ENCODE measurements at regions not wholly inside any gene's neighbourhood (a gene's known extent, or its start where the extent isn't known, plus 50 kb on each side); places are given as distances from the start of the nearest gene placed in this dataset.

DNA sequence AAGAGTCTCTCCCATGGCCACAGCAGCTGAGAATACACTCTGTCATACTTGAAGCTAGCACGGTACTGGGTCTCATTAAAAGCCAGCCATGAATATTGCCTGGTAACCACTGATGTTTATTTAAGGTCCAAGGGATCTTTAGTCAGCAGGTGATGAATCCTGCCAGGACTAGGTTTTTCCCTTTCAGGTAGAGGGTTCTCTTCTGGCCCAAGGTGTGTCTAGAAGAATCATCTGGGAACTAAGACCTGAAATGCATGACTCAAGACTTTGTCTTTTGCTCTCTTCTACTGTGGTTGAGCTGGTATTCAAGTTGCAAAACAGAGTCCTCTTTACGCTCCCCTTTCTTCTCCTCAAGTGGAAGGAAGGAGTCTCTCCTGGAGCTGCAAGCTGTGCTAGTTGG, 400.5 kb upstream of the FSIP2 start:
- intact Hi-C loops (cut with micrococcal nuclease): no loop called here
- ChIA-PET CTCF (no interaction called here), POLR2A (no interaction called here), RAD21 (ENCODE audit: low non-redundant PET in 1 of 2, low total read pairs in 2 of 2, uncharacterized antibody in 2 of 2, unreplicated experiment in 2 of 2) (no interaction called here)
- no peaks in the 10 kb centered on the region for H3K9me3 ChIP-seq (ENCODE audit: control insufficient read depth in 1 of 2, insufficient read depth in 1 of 2, low read depth in 1 of 2, low read length in 2 of 2)
- H3K27ac ChIP-seq (ENCODE audit: low read depth, low read length): no peak overlapping the region
- BruUV-seq (replicated peaks): no TSS peak
- H3K4me2 ChIP-seq (ENCODE audit: low read length): no peak overlapping the region
- DNase-seq (ENCODE audit: low read depth, low spot score) (no peak), ATAC-seq (no peak)
- H3K9ac ChIP-seq (ENCODE audit: low read length): no peak overlapping the region
- no peaks in the 10 kb centered on the region for H3K79me2 ChIP-seq (ENCODE audit: insufficient read depth, low read length)
- no peaks in the 10 kb centered on the region for H3K36me3 ChIP-seq (ENCODE audit: control insufficient read depth in 1 of 2, insufficient read depth in 2 of 2, low read length in 2 of 2)
- H3K4me3 ChIP-seq (replicated peaks in 1 of 2; ENCODE audit: low read depth in 1 of 2, low read length in 2 of 2): no peak overlapping the region
- no peak overlapping the region for H2AFZ ChIP-seq (ENCODE audit: low read depth, low read length, poor library complexity, severe bottlenecking)
- no peaks in the 10 kb centered on the region for H3K4me1 ChIP-seq (ENCODE audit: control insufficient read depth in 1 of 2, insufficient read depth in 2 of 2, low read length in 2 of 2)
- H3K9me2 ChIP-seq (ENCODE audit: insufficient read depth): no peaks in the 10 kb centered on the region
- H3K27me3 ChIP-seq (ENCODE audit: insufficient read depth, low read length): no peaks in the 10 kb centered on the region
- no peak for TF ChIP-seq ZFX (IDR thresholded peaks at IDR 0.05)
- H4K20me1 ChIP-seq (ENCODE audit: insufficient read depth): no peaks in the 10 kb centered on the region

DNA sequence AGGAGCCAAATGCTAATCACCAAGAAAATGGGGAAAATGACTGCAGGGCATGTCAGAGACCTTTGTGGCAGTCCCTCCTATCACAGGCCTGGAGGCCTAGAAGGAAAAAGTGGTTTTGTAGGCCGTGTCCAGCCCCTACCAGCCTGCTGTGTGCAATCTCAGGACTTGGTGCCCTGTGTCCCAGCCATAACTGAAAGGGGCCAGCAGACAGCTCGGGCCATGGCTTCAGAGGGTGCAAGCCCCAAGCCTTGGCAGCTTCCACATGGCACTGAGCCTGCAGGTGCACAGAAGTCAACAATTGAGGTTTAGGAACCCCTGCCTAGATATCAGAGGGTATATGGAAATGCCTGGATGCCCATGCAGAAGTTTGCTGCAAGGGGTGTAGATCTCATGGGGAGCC, 391.2 kb upstream of the FSIP2 start:
- Histone ChIP-seq H3K9me2 (ENCODE audit: insufficient read depth) (no peaks in the 10 kb centered on the region; the same call in 1 of the 2 replicates), H3K27me3 (ENCODE audit: insufficient read depth, low read length) (no peaks in the 10 kb centered on the region), H2AFZ (ENCODE audit: low read depth, low read length, poor library complexity, severe bottlenecking) (no peak overlapping the region), H4K20me1 (ENCODE audit: insufficient read depth) (no peaks in the 10 kb centered on the region), H3K4me2 (ENCODE audit: low read length) (no peak overlapping the region), H3K4me3 (replicated peaks in 1 of 2; ENCODE audit: low read depth in 1 of 2, low read length in 2 of 2) (no peak overlapping the region), H3K9me3 (ENCODE audit: control insufficient read depth in 1 of 2, insufficient read depth in 1 of 2, low read depth in 1 of 2, low read length in 2 of 2) (no peaks in the 10 kb centered on the region), H3K9ac (ENCODE audit: low read length) (no peak overlapping the region), H3K79me2 (ENCODE audit: insufficient read depth, low read length) (no peaks in the 10 kb centered on the region), H3K36me3 (ENCODE audit: control insufficient read depth in 1 of 2, insufficient read depth in 2 of 2, low read length in 2 of 2) (no peaks in the 10 kb centered on the region), H3K4me1 (ENCODE audit: control insufficient read depth in 1 of 2, insufficient read depth in 2 of 2, low read length in 2 of 2) (no peaks in the 10 kb centered on the region), H3K27ac (ENCODE audit: low read depth, low read length) (no peak overlapping the region)
- intact Hi-C loops (cut with micrococcal nuclease): no loop called here
- POLR2A ChIA-PET: no interaction called here
- RAD21 ChIA-PET (ENCODE audit: low non-redundant PET in 1 of 2, low total read pairs in 2 of 2, uncharacterized antibody in 2 of 2, unreplicated experiment in 2 of 2): no interaction called here
- CTCF ChIA-PET: no interaction called here
- no peak for DNase-seq (ENCODE audit: low read depth, low spot score)
- no peak for ATAC-seq
- TF ChIP-seq SRF (IDR thresholded peaks at IDR 0.05; ENCODE audit: low read depth) (no peak), RAD21 (IDR thresholded peaks at IDR 0.05; ENCODE audit: low read depth) (no peak), TCF7L2 (IDR thresholded peaks at IDR 0.05; ENCODE audit: borderline replicate concordance, extremely low read depth, insufficient read depth, insufficient read length) (no peak)
- TF ChIP-seq, protein P1, sequence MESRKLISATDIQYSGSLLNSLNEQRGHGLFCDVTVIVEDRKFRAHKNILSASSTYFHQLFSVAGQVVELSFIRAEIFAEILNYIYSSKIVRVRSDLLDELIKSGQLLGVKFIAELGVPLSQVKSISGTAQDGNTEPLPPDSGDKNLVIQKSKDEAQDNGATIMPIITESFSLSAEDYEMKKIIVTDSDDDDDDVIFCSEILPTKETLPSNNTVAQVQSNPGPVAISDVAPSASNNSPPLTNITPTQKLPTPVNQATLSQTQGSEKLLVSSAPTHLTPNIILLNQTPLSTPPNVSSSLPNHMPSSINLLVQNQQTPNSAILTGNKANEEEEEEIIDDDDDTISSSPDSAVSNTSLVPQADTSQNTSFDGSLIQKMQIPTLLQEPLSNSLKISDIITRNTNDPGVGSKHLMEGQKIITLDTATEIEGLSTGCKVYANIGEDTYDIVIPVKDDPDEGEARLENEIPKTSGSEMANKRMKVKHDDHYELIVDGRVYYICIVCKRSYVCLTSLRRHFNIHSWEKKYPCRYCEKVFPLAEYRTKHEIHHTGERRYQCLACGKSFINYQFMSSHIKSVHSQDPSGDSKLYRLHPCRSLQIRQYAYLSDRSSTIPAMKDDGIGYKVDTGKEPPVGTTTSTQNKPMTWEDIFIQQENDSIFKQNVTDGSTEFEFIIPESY (IDR thresholded peaks at IDR 0.05; ENCODE audit: extremely low read depth, insufficient replicate concordance, low read length): no peak
- no TSS peak for BruUV-seq (replicated peaks)

All from HCT116 (cell line).